D721Med (cell line): ENCODE measurements at regions not wholly inside any gene's neighbourhood (a gene's known extent, or its start where the extent isn't known, plus 50 kb on each side); places are given as distances from the start of the nearest gene placed in this dataset.

Experiments
- DNase-seq: peaks from one replicate; pipeline ENCODE4 v3.0.0; 2011; ENCODE audit warnings: low spot score; ENCODE audit not compliant: insufficient read length
- FAIRE-seq: peaks from 2 replicates; lab custom pipeline; 2011; peaks lifted over from hg19 to GRCh38; lab: Jason Lieb, UNC
- TF ChIP-seq, protein P1 (sequence below): IDR thresholded peaks from 2 replicates; pipeline ENCODE4 v1.5.1; 2012; ENCODE audit warnings: mild to moderate bottlenecking, control low read depth; ENCODE audit not compliant: insufficient read depth; ENCODE audit errors: missing control alignments

DNA sequence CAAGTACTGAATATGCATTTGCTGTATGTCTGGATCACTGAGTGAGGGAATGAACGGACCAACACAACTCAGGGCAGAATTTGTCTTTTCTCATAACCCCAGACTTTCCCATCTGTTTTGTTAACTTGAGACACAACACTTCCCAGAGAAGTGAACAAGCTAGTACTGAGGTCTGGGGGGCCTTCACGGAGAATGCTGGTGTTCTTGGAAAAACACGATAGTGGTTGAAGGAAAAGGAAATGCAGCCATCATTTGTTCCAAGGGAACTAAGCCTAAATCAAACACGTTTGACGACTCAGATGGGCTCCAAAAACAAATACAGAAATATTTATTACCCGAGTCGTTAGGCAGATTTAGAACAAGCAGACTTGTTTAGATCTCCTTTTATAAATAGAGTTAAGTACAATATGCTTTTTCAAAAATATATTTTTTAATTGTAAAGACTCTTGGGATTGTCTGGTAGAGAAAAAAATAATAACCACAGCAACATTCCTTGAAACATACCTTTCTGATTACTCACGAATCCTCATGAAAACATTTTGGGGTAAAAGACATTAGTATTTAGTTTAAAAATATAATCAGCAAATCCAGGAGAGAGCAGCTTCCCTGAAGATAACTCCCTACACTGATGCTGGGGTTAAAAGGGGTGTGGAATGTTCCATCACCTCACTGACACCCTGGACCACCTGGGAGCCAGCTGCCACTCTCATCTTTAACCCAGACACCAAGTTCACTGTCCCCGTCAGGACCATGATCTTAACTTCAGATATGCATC is 427.7 kb upstream of the RUNX1 start:
- FAIRE-seq: no peak
- no peak for DNase-seq
- TF ChIP-seq, protein P1, sequence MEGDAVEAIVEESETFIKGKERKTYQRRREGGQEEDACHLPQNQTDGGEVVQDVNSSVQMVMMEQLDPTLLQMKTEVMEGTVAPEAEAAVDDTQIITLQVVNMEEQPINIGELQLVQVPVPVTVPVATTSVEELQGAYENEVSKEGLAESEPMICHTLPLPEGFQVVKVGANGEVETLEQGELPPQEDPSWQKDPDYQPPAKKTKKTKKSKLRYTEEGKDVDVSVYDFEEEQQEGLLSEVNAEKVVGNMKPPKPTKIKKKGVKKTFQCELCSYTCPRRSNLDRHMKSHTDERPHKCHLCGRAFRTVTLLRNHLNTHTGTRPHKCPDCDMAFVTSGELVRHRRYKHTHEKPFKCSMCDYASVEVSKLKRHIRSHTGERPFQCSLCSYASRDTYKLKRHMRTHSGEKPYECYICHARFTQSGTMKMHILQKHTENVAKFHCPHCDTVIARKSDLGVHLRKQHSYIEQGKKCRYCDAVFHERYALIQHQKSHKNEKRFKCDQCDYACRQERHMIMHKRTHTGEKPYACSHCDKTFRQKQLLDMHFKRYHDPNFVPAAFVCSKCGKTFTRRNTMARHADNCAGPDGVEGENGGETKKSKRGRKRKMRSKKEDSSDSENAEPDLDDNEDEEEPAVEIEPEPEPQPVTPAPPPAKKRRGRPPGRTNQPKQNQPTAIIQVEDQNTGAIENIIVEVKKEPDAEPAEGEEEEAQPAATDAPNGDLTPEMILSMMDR: no peak

DNA sequence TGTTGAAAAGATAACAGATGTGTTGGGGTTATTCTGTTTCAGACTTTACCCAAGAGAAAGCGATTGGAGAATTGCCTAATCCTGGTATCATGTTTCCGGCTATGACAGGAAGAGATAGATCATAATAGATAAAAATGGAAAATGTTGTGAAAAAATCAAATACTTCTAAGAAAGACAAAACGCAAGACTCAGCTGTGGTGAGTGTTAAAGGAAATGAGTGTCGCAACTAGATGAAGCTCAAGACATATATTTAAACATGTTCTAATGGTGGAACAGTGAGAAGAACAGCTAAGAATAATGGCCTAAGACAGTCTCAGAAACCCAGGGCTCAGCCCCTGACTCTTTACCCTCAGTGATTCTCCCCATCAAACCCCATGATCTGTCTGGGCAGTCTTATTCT is 426.7 kb upstream of the RUNX1 start:
- FAIRE-seq: no peak
- TF ChIP-seq, protein P1: no peak
- no peak for DNase-seq

DNA sequence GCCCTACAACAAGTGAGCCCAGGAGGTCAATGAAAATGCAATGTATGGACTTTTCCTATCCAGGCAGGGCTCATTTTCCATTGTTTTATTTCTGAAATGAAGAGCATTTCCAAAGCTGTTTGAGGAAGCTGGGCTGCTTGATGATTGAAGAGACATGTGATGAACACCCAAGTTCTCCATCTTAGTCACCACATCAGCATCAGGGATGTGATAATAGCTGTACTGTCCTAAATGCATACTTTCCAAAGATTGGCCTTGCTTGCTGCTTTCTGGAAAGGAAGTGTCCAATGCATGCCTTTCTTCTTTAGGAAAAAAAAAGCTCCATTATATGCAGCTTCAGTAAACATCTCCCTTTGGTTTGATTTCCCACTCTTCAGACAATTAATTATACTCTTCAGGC is 425.9 kb upstream of the RUNX1 start:
- FAIRE-seq (no peak), DNase-seq (no peak)
- TF ChIP-seq, protein P1: no peak

DNA sequence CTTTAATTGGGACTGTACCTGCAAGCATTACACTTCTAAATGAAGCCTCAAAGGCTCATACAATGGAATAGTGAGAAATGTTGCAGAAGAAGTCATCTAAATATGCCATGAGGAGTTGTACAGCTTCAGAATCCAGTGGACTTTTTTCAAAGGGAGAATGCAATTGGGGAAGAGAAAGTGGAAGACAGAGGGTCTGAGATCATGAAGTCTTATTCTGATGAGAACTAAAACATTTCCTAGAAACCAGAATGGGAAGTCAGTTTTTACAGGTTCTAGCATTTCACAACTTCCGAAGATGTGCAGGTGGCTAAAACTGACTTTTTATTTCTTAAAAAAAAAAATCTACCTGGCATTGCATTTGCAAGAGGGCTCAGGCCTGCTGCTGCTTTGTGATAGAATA is 424.4 kb upstream of the RUNX1 start:
- no peak for FAIRE-seq

DNA sequence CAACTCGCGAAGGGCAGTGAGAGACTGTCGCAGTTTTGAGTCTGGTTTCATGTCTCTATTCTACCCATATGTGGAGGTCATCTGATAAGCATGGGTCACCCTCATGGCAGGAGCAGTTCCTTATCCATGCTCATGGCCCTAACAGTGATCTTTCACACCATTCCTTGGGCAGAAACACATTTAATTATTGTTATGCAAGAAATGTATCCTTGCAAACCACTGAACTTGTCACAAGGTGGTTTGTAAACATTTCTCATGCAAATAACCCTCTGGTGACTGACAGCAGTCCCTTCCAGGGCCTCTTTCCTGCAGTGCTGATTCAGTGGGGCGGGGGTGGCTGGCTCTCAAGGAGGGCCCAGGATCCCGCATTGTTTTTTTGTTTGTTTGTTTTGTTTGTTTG is 421.4 kb upstream of the RUNX1 start:
- no peak for DNase-seq
- FAIRE-seq: no peak
- TF ChIP-seq, protein P1: no peak

More for the DNA sequence above, 424.4 kb upstream of the RUNX1 start:
- DNase-seq: no peak
- TF ChIP-seq, protein P1: no peak

DNA sequence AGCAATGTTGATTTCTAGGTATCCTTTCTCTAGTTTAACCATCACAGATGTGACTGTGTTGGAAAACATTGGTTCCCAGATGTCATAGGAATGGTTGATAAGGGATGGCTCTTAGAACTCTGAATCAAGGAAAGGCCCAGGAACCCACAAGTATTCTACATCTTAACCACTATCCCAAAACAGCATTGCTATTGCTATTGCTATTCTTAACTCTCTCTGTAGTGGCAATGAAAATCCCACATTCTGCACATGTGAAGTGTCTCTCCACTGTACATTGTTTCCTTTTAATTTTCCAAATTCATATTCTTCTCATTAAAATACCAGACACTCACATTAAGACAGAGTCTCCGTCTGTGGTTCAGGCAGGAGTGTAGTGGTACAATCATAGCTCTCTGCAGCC is 420.4 kb upstream of the RUNX1 start:
- DNase-seq (no peak), FAIRE-seq (no peak)
- TF ChIP-seq, protein P1: no peak

DNA sequence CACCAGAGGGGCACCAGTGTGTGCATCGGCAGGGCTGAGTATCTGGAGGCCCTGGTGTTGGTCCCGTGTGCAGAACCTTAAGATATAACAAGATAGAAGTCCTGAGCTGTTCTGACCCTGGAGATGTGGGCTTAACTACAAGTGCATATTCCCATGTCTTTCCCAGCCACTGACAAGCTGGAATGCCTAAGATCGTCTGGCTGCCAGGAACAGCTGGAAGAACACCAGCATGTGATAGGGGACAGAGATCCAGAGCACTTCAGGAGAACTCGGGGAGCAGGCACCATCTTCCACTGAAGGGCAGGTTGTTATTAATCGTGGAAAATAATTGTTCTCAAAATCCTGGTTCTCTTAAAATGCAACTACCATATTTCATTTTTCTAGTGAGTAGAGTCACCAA is 419.9 kb upstream of the RUNX1 start:
- TF ChIP-seq, protein P1: no peak
- DNase-seq: no peak
- FAIRE-seq: no peak
